ENCODE measurements at regions not wholly inside any gene's neighbourhood (a gene's known extent, or its start where the extent isn't known, plus 50 kb on each side); places are given as distances from the start of the nearest gene placed in this dataset.

DNA sequence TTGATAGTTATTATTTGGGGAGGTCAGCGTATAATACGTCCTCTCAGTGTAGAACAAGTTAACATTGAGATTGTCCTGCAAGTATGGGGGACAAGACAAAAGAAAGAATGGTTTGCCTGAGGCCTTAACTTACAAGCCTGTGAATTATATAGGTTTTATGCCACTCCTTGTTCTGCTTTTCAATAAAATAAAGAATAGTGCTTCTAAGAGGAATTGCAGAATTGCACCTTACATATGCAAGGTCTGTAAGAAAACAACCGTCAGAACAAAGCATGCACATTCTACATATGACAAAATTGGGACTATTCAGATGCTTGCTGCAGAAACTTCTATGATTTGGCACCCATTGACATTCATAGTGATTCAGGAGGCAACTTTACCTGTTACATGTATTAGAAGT, 785.0 kb downstream of the NR4A2 start:
- TF ChIP-seq BHLHE40 (IDR thresholded peaks at IDR 0.05; ENCODE audit: borderline replicate concordance) (no peak), HDGF (IDR thresholded peaks at IDR 0.05; ENCODE audit: borderline replicate concordance) (no peak), ZNF384 (IDR thresholded peaks at IDR 0.05) (no peak)
